ENCODE measurements at regions not wholly inside any gene's neighbourhood (a gene's known extent, or its start where the extent isn't known, plus 50 kb on each side); places are given as distances from the start of the nearest gene placed in this dataset.

DNA sequence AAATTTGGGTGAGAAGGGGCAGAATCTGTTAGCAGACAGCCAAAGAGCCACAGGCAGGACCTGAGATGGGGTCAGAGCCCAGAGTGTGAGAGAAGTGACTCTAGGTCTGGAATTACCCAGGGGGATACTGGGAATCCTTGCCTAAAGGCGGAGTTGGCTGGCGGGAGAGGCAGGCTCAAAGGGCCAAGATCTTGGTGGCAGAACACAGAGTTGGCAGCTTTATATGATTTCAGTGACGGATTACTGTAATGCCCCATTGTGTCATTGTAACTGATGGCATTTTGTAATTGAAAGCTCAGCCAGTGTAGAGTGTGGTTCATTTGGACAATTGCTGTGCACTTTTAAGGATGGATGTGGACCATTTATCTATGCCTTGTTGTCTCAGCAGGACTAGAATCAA, 77.3 kb downstream of the SMIM20 start:
- TF ChIP-seq, protein P1, sequence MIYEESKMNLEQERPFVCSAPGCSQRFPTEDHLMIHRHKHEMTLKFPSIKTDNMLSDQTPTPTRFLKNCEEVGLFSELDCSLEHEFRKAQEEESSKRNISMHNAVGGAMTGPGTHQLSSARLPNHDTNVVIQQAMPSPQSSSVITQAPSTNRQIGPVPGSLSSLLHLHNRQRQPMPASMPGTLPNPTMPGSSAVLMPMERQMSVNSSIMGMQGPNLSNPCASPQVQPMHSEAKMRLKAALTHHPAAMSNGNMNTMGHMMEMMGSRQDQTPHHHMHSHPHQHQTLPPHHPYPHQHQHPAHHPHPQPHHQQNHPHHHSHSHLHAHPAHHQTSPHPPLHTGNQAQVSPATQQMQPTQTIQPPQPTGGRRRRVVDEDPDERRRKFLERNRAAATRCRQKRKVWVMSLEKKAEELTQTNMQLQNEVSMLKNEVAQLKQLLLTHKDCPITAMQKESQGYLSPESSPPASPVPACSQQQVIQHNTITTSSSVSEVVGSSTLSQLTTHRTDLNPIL (CRISPR knock-in tag; IDR thresholded peaks at IDR 0.05; ENCODE audit: low read depth), result no peak
- no peak for TF ChIP-seq BACH2 (CRISPR knock-in tag; IDR thresholded peaks at IDR 0.05; ENCODE audit: borderline replicate concordance)
- no peak for TF ChIP-seq ARNTL (CRISPR knock-in tag; IDR thresholded peaks at IDR 0.05; ENCODE audit: borderline replicate concordance, low read depth)
- no peak for TF ChIP-seq RARB (CRISPR knock-in tag; IDR thresholded peaks at IDR 0.05)
- no peak for TF ChIP-seq OSR1 (CRISPR knock-in tag; IDR thresholded peaks at IDR 0.05)
- TF ChIP-seq PATZ1 (CRISPR knock-in tag; IDR thresholded peaks at IDR 0.05; ENCODE audit: borderline replicate concordance), result no peak
- TF ChIP-seq ZFP3 (CRISPR knock-in tag; IDR thresholded peaks at IDR 0.05), result no peak
- TF ChIP-seq GLIS3 (CRISPR knock-in tag; IDR thresholded peaks at IDR 0.05), result no peak
- TF ChIP-seq, protein P2, sequence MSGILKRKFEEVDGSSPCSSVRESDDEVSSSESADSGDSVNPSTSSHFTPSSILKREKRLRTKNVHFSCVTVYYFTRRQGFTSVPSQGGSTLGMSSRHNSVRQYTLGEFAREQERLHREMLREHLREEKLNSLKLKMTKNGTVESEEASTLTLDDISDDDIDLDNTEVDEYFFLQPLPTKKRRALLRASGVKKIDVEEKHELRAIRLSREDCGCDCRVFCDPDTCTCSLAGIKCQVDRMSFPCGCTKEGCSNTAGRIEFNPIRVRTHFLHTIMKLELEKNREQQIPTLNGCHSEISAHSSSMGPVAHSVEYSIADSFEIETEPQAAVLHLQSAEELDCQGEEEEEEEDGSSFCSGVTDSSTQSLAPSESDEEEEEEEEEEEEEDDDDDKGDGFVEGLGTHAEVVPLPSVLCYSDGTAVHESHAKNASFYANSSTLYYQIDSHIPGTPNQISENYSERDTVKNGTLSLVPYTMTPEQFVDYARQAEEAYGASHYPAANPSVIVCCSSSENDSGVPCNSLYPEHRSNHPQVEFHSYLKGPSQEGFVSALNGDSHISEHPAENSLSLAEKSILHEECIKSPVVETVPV (CRISPR knock-in tag; IDR thresholded peaks at IDR 0.05), result no peak
- no peak for TF ChIP-seq ZFP30 (CRISPR knock-in tag; IDR thresholded peaks at IDR 0.05)
- TF ChIP-seq, protein P3, sequence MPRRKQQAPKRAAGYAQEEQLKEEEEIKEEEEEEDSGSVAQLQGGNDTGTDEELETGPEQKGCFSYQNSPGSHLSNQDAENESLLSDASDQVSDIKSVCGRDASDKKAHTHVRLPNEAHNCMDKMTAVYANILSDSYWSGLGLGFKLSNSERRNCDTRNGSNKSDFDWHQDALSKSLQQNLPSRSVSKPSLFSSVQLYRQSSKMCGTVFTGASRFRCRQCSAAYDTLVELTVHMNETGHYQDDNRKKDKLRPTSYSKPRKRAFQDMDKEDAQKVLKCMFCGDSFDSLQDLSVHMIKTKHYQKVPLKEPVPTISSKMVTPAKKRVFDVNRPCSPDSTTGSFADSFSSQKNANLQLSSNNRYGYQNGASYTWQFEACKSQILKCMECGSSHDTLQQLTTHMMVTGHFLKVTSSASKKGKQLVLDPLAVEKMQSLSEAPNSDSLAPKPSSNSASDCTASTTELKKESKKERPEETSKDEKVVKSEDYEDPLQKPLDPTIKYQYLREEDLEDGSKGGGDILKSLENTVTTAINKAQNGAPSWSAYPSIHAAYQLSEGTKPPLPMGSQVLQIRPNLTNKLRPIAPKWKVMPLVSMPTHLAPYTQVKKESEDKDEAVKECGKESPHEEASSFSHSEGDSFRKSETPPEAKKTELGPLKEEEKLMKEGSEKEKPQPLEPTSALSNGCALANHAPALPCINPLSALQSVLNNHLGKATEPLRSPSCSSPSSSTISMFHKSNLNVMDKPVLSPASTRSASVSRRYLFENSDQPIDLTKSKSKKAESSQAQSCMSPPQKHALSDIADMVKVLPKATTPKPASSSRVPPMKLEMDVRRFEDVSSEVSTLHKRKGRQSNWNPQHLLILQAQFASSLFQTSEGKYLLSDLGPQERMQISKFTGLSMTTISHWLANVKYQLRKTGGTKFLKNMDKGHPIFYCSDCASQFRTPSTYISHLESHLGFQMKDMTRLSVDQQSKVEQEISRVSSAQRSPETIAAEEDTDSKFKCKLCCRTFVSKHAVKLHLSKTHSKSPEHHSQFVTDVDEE (CRISPR knock-in tag; IDR thresholded peaks at IDR 0.05), result no peak
- no peak for TF ChIP-seq ZNF8 (CRISPR knock-in tag; IDR thresholded peaks at IDR 0.05)
- no peak for TF ChIP-seq SNAI2 (CRISPR knock-in tag; IDR thresholded peaks at IDR 0.05)
